HG03066 (cell line): ENCODE measurements at regions not wholly inside any gene's neighbourhood (a gene's known extent, or its start where the extent isn't known, plus 50 kb on each side); places are given as distances from the start of the nearest gene placed in this dataset.
"Not testable (repeated sequence)": the region's sequence is repeated elsewhere in the genome, so short reads cannot be mapped to it uniquely, and the experiment has no call there.

Experiments used
- ATAC-seq: cut with Tn5 transposase; IDR thresholded peaks from one replicate; pipeline ENCODE4 v1.9.1; 2021; ENCODE audit warnings: low read depth; ENCODE audit not compliant: unreplicated experiment

DNA sequence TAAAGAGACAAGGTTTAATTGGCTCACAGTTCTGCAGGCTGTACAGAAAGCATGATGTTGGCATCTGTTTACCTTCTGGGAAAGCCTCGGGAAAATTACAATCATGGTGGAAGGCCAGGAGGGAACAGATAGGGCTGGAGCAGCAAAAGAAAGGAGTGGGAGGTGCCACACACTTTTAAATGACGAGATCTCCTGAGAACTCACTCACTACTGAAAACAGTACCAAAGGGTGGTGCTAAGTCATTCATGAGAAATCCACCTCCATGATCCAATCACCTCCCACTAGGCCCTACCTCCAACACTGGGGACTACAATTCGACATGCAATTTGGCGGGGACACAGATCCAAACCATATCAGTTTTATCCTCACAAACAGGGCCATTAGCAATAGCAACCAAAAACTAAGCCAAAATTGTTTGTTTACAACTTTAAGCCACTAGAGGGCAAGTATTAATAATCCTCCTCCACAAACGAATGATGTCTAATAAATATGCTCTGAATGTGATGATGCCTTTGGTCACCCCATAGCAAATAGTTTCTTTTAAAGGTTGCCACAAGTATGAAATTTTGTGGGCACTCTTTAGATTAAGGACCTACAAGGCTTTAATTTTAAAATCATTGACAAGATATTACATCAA lies 129.2 kb upstream of the NRBF2 start:
- ATAC-seq = no peak

DNA sequence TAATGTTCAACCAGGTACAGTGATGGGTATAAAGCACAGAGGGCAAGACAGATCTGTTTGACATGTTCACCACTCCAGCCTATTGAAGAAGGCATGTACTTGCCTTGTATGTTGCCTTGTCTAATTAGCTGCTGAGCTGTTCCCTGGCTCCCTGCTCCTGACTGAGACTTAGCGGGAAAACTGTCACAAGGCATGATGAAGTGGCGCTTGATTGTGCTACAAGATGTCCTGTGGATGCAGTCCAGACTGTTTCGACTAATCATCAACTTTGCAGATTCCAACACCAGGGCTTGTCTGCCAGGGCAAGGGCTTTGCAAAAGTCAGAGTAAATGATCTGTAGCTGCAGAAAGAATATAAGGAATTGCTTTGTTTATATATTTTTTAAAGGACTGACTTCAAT lies 136.2 kb upstream of the NRBF2 start:
- ATAC-seq = no peak

DNA sequence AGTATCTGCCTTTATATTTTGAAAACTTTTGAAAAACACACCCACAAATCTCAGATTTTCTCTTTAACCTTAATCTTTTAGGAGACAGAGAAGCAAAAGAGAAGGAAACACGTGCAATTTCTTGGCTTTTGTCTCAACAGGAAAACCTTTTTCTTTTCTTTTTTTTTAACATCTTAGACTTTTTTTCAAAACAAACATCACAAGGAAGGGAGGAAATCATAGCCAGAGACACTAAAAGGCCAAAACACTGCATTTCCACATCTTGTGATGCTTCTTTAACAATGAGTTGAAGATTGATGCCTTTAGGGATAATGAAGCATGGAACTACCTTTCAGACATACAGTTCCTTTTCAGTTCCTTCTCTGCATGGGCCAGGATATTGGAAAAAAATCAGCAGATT lies 136.6 kb upstream of the NRBF2 start:
- no peak for ATAC-seq

DNA sequence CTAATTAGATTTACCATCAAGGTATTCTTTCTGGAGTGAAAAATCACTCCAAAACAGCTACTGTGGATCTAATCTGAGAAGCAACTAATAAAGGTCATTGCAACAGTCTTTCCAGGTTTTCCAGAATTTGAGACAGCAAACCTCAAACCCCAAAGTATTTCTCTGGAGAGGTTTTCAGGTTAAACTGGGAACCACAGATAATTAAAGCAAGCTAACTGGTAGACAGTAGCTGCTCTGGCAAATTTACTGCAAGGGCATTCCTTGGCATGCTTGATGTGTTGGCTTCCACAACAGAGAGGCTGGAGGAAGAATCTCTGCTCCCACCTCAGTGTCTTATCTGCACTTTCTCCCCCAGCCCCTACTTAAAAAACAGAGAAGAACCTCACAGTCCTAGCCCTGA lies 140.0 kb upstream of the NRBF2 start:
- no peak for ATAC-seq

DNA sequence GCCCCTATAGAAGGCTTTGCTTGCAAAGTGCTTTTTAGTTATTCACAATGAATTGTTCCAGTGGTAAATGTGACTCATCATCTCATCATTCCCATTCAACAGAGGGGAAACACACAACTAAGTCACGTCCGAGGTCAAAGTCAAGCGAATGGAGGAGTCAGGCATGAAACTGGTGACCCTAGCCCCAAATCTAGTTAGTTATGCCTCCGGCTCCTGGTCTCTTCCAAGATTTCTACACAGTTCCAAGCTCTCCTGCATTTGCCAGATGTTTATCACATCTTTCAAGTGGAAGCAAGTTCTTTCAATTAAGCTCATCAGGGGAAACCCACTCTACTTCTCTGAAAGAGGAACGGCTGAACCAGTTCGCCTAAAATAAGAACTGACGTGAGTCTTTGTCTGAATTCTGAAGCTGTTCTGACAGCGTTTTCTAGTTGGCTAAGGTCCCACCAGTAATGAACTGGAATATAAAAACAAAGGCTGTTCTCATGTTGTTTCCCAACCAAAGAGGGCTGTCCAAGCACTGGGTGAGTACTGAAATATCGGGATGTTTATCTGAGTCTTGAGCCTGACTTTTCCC lies 140.9 kb upstream of the NRBF2 start:
- peak; percentile 57 for ATAC-seq

DNA sequence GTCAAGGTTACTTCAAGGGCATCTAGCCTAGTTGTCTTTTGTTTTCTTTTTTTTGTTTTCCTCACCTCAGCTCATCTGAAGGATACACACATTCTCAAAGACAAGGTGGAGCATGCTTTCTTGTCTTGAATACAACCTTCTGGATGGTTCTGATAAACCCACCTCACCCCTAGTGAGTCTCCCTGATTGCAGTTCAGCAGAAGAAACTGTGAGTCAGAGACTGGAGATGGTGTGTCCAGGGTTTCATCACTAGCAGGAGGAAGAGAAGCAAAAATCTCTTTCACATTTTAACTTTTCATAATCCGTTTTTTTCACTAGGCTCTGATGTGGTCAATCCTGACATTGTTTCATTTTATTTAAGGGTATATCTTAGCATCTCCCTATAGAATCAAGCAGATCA lies 143.0 kb upstream of the NRBF2 start:
- no peak for ATAC-seq

DNA sequence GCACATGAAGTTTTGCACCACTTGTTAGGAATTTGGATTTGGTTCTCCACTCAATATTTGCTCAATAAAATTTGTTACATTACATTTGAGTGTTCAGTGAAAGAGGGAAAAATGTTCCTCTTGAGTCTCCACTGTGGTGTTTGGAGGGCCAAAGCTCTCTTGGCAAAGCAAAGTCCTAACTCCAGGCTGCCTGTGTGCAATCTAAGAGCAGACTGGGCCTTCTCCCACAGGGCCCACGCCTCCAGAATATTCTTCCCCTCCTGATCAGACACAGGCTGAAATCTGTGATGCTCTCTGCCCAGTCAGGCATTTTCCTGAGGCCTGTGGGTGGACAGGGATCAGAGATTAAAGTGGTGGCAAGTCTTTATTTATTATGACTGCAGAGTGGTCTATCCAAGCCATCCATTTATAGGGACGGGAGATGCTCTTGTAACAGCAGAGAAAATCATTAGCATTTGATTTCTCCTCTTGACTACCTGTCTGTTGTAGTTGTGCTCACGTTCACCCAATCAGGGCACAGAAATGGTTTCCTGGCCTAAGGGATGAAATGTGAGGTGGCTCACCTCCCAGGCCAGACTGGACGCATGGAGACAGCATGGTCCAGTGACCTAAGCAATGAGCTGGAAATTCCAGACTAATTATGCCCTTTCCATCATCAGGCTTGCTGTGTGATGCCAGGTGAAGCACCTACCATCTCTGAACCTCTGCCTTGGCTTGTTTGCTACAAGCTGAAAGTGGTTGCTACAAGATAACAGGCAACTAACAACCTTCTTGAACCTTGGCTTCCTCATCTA lies 147.1 kb upstream of the NRBF2 start:
- no peak for ATAC-seq

DNA sequence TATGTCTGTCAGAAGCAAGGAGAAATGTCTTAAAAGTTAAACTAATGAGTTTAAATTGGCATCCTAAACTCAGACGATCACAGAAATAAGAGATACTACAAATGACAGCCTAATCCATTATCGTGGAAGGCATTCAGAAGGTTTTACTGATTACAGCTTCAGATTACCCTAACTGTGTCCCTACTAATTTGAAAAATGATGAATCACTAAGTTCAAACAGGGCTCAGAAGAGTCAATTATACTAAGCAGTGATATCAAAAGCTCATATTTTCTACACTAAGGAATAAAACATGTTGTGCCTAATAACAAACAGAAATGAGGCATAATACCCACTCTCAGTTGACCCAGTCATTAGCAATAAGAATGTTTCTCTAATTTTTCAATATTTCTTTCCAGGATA lies 152.0 kb upstream of the NRBF2 start:
- ATAC-seq = no peak

DNA sequence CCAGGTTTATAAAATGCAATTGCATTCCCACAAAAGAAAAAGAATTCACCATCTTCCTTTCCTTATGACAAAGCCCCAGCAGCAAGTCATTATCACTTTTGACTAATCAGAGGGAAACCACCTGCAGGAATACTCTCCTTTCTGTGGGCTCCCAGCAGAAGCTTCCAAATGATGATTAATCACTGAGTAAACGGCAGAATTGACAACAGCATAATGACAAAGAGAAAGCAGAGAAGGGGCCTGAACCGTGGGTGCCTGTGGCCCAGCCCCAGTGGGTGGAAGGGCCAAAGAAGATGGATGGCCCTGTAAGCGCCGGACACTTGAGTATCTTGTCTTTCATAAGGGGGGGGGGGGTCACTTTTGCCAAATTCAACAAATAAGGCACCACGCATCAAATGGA lies 152.4 kb upstream of the NRBF2 start:
- no peak for ATAC-seq

DNA sequence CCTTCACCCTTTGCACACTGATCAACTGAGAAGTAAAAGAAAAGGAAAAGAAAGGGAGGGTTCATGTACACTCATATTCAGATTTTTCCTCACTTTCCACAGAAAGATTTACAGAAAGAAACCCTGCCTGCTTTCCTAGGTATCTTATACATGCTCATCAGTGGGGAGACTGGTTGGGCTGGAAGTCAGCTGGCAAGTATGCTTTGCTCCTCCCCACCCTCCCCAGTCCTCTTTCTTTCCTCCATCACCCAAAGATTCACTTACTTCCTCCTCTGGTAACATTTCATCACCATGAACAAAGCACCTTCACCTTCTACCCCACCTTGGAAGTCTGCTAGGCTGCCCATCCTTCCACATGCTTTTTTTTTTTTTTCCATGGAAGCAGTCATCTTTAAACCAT lies 153.2 kb upstream of the NRBF2 start:
- no peak for ATAC-seq

DNA sequence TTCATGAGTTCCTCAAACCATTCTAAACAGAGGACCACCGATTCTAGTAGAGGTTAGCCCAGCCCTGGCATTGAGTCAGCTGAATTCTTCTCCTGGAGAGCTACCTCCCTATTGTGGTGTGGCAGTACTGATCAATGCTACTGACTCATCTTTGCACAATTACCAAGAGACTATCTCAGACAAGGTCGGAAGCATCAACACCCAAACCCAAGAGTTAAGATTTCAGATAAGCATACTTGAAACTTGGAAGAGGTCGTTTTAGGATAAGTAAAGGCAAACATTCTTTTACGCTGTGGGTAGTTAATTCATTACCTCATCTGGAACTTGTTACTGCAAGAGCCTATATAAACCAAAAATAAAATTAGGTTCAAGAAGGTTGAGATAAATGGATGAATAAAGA lies 154.6 kb upstream of the NRBF2 start:
- ATAC-seq = no peak

DNA sequence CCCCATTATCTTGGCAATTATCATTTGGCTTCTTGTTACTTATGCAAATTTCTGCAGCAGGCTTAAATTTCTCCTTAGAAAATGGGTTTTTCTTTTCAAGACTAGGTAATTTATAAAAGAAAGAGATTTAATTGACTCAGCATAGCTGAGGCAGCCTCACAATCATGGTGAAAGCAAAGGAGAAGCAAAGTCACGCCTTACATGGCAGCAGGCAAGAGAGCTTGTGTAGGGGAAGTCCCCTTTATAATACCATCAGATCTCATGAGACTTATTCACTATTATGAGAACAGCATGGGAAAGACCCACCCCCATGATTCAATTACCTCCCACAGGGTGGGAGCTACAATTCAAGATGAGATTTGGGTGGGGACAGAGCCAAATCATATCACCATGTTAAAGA lies 158.3 kb upstream of the NRBF2 start:
- not testable (repeated sequence) for ATAC-seq

DNA sequence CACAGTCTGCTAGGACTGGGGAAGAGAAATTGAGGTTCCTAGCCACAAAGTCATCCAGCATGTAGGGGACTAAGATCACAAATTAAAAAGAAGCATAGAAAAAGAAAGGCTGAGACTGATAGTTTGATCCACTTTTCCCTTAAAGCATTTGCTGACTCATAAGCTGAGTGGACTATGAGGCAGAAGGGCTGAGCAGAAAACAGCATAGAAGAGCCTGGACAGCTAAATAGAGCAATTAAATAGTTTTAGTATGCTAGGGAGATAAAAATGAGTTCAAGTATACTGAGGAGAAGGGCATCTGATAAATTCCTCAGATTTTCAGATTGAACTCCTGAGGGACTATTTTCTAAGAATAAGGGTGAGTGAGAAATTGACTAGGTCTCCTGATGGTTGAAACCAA lies 155.9 kb upstream of the EGR2 start:
- no peak for ATAC-seq

DNA sequence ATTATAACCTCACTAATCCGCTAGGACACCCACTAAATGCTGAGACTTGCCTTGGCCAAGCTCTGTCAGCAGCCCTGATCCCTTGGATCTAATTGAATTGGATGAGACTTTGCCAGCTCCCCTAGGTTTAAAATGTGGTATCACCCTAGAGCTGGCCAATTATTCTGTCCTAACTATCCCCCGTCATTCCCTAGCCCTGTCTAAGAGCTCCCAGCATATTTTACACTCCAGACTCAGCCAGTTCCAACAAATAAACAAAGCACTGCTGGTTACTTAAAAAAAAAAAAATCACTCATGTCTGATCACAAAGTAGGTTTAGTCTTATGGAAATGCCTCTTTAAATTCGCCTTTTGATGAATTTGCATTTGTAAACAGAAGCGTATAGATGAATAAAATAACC lies 147.9 kb upstream of the EGR2 start:
- ATAC-seq = no peak

DNA sequence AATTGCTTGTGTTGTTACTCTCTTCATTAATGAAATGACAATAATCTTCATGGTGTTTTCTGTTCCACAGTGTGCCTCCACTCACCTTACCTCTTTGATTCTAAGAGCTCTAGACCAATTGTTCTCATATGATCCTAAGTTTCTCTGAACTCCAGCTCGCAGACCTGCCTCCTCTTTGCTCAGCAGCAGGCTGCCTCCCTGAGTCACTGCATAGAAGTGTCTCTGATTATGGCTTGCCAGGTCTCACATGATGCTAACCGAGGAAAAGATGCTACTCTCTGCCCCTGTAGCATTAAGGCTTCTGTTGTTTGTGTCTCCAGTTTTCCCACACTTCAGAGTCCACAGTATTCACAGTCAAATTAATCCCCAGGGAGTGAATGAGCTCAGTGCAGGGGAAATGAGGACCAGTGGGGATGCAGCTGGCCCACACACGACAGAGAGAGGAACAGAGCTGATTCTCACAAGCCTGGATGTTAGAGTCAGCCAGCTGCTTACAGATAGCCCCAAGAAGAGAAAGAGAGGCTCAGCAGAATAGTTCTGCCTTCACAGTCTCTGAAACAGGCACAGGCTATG lies 145.9 kb upstream of the EGR2 start:
- ATAC-seq = no peak

DNA sequence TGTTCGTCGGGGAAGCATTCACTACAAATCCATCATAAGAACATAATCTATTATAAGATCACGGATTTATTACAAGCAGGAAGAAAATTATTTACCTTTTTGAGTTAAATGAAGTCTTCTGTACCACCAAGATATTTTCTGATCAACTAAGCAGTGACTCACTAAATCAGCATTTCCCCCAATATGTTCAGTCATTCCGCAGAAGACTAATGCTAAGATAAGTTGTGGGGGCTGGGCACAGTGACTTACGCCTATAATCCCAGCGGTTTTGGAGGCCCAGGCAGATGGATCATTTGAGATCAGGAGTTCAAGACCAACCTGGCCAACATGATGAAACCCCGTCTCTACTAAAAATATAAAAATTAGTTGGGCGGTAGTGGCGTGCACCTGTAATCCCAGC lies 144.2 kb upstream of the EGR2 start:
- no peak for ATAC-seq

DNA sequence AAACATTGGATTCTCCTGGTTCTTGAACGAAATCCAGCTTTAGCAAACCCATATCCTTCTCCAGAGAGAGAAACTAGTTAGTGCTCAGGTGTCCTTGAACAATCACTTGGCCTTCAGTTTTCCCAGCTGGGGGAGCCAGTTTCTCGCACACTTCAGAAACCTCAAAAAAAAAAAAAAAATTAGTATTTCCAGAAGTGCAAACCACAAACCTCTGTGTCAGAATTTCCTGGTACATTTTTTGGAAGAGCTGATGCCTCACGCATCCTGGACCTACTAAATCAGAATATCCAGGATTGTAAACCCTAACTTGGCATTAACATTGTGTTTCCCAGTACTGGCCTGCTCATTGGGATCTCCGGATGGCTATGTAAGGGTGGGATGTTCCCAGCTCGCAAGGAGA lies 143.4 kb upstream of the EGR2 start:
- no peak for ATAC-seq

DNA sequence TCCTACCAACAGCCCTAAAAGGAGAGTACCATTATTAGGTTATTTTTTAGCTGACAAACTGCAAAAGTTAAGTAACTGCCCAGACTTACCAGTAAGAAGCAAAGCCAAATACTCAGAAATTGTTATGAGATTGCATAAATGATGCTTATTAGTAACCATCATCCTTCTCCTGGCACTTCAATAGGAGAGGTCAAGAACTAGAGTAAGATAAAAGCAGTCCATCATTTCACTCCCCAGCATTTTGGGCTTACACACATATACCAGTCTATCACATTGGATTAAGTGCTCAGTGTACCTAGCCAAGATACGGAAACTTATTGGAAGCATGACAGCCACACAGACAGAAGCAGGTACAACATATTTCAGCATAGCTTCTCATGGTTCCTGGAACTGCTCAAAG lies 142.8 kb upstream of the EGR2 start:
- ATAC-seq = no peak

DNA sequence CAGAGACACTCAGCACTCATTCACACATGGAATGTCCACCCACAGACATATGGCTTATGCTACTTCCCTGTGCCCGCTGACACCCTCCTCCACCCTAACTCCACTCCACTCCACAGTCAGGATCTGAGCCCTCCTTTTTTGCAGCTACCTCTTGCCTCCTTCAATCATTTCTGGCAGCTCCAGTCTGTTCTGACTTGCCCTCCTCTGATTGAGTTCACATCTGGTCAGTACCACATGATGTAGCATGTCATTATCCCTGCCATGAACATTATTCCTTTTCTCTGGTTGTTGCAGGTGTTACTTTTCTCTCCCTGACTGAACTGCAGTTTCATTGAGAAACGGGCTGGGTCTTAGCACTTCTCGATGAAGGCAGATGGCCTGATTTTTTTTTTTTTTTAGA lies 130.1 kb upstream of the EGR2 start:
- ATAC-seq = no peak

DNA sequence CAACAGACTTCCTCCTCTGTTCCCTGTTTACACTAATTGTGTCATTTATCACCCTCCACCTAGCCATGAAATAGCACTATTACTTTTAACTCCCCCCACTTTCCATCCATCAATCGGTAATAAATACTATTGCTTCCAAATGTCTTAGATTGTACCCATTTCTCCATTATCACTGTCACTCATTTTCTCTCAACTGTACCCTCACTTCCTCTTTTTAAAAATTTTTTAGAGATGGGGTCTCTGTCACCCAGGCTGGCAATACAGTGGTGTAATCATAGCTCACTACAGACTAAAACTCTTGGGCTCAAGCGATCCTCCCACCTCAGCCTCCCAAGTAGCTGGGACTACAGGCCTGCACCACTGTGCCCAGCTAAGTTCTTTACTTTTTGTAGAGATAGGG lies 123.5 kb upstream of the EGR2 start:
- ATAC-seq = no peak

DNA sequence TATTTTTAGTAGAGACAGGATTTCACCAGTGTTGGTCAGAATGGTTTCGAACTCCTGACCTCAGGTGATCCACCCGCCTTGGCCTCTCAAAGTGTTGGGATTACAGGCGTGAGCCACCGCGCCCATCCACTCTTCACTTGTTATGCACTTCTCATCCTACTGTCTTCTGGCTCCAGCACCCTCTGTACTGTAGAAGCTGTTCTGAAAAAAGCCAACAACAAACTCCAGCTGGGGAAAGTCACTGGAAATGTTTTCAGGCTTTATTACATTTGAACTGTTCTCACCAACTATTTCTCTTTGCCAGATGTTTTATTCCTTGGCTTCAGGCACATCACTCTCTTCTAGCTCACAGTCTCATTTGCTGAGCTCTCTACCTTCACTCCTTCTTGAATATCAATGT lies 122.5 kb upstream of the EGR2 start:
- ATAC-seq = no peak

DNA sequence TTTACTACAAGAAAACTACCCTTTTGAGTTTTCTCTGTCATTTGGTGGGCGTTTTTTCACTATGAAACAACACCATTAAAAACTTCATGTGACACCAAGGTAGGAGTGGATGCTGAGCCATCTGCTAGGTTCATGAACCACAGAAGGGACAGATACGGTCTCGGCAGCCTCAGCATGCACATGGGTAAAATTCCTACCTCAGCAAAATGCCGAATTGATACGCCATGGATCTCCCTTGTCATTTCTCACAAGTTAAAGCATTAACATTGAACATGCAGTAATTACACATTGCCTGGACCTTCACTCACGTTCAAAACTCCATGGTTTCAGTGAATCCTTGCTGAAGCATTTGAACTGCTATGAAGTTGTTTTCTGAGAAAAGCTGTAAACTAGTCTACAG lies 121.5 kb upstream of the EGR2 start:
- ATAC-seq = no peak
